GM21381 (cell line): ENCODE measurements at regions not wholly inside any gene's neighbourhood (a gene's known extent, or its start where the extent isn't known, plus 50 kb on each side); places are given as distances from the start of the nearest gene placed in this dataset.
"Not testable (repeated sequence)": the region's sequence is repeated elsewhere in the genome, so short reads cannot be mapped to it uniquely, and the experiment has no call there.

Experiments
- ATAC-seq: cut with Tn5 transposase; IDR thresholded peaks from one replicate; pipeline ENCODE4 v1.9.1; 2021; ENCODE audit warnings: mild to moderate bottlenecking, moderate library complexity; ENCODE audit not compliant: unreplicated experiment

GRCh38 chr1:98575955-98576354 is 85.6 kb upstream of the SNX7 start:
- ATAC-seq, result no peak

GRCh38 chr1:98565951-98566350 is 95.6 kb upstream of the SNX7 start:
- no peak for ATAC-seq

- ATAC-seq, result no peak
Observed at GRCh38 chr1:98559291-98559690, 102.2 kb upstream of the SNX7 start.

GRCh38 chr1:98557895-98558294 is 103.6 kb upstream of the SNX7 start:
- no peak for ATAC-seq

- ATAC-seq, result no peak
Observed at GRCh38 chr1:98556521-98557158, 104.9 kb upstream of the SNX7 start.

- no peak for ATAC-seq
Observed at GRCh38 chr1:98555814-98556213, 105.7 kb upstream of the SNX7 start.

- not testable (repeated sequence) for ATAC-seq
Observed at GRCh38 chr1:98552576-98553074, 108.9 kb upstream of the SNX7 start.

GRCh38 chr1:98550076-98550475 is 111.4 kb upstream of the SNX7 start:
- no peak for ATAC-seq

GRCh38 chr1:98546319-98546718 is 115.2 kb upstream of the SNX7 start:
- ATAC-seq, result no peak

GRCh38 chr1:98538106-98538505 is 123.4 kb upstream of the SNX7 start:
- ATAC-seq, result no peak

GRCh38 chr1:98523256-98523655 is 138.3 kb upstream of the SNX7 start:
- no peak for ATAC-seq

- ATAC-seq, result no peak
Observed at GRCh38 chr1:98516306-98516705, 145.2 kb upstream of the SNX7 start.

- no peak for ATAC-seq
Observed at GRCh38 chr1:98515744-98516143, 145.8 kb upstream of the SNX7 start.

- ATAC-seq, result not testable (repeated sequence)
Observed at GRCh38 chr1:98512216-98512615, 149.3 kb upstream of the SNX7 start.

- ATAC-seq, result no peak
Observed at GRCh38 chr1:98503771-98504170, 157.8 kb upstream of the SNX7 start.

- no peak for ATAC-seq
Observed at GRCh38 chr1:98502937-98503336, 158.6 kb upstream of the SNX7 start.

GRCh38 chr1:98500324-98500723 is 161.2 kb upstream of the SNX7 start:
- ATAC-seq, result no peak

- ATAC-seq, result no peak
Observed at GRCh38 chr1:98498651-98499050, 162.9 kb upstream of the SNX7 start.

GRCh38 chr1:98497497-98497896 is 164.0 kb upstream of the SNX7 start:
- ATAC-seq, result no peak

GRCh38 chr1:98496256-98496995 is 165.1 kb upstream of the SNX7 start:
- no peak for ATAC-seq

GRCh38 chr1:98493469-98493868 is 168.1 kb upstream of the SNX7 start:
- no peak for ATAC-seq

- no peak for ATAC-seq
Observed at GRCh38 chr1:98490099-98490498, 171.4 kb upstream of the SNX7 start.
